22Rv1 (cell line): ENCODE measurements at regions not wholly inside any gene's neighbourhood (a gene's known extent, or its start where the extent isn't known, plus 50 kb on each side); places are given as distances from the start of the nearest gene placed in this dataset.
"Not testable (repeated sequence)": the region's sequence is repeated elsewhere in the genome, so short reads cannot be mapped to it uniquely, and the experiment has no call there.

Experiments
- H3K27ac ChIP-seq: fragments of 450-650 bp; 2 replicates; pipeline ENCODE4 v1.5.1; 2017
- ZFX ChIP-seq: fragments of 450-650 bp; IDR thresholded peaks from 2 replicates; pipeline ENCODE4 v1.6.1; 2017; ENCODE audit warnings: antibody characterized with exemption, borderline replicate concordance
- TF ChIP-seq, protein P1 (sequence below): fragments of 450-650 bp; IDR thresholded peaks from 2 replicates; pipeline ENCODE4 v1.5.1; 2017; ENCODE audit warnings: mild to moderate bottlenecking

DNA sequence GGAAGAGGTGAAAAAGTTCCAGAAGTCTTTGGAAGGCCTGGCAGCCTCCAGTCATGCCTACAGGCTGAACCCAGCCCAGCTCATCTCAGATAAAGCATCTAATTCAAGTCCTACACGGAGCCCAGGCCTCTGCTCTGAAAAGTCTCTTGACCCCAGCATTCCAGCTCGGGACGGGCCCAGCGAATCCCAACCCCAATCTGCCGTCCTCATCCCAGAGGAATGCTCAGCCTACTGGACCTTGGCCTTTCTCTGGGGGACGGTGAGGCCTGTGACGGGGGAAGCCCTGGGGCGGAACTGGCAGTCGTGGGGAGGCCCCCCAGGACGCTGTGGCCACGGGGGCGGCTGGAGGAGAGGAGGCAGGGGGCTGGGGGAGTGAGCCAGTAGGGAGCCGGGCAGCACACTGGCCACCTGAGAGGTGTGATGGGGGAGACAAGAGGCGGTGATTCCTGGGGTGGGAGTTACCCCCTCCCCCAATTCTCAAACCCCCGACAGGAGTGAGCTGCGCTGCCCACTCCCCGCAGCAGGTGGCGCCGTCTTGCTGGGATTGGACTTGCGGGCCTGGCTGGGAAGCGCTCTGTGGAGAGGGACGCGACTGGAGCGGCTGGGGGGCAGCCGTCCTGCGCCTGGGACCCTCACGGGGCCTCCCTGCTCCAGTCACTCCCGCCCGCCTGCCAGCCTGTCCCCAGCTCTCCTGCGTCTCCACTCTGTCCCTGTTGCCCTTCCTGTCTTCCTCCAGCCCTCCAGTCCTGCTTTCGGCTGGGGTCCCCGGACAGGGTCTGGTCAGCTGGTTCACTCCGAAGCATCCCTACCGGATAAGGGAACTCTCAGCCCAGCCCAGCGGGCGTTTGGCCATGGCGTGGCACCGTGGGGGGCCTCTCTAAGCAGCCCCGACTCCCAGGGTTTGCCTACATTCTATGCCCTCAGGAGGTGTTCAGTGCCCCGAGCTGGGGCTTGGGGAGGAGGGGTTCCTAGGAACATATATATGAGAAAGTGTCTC is 182.6 kb upstream of the HAAO start:
- TF ChIP-seq, protein P1, sequence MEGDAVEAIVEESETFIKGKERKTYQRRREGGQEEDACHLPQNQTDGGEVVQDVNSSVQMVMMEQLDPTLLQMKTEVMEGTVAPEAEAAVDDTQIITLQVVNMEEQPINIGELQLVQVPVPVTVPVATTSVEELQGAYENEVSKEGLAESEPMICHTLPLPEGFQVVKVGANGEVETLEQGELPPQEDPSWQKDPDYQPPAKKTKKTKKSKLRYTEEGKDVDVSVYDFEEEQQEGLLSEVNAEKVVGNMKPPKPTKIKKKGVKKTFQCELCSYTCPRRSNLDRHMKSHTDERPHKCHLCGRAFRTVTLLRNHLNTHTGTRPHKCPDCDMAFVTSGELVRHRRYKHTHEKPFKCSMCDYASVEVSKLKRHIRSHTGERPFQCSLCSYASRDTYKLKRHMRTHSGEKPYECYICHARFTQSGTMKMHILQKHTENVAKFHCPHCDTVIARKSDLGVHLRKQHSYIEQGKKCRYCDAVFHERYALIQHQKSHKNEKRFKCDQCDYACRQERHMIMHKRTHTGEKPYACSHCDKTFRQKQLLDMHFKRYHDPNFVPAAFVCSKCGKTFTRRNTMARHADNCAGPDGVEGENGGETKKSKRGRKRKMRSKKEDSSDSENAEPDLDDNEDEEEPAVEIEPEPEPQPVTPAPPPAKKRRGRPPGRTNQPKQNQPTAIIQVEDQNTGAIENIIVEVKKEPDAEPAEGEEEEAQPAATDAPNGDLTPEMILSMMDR = peak; percentile 76
- no peak for TF ChIP-seq ZFX
- H3K27ac ChIP-seq = no peak overlapping the region

DNA sequence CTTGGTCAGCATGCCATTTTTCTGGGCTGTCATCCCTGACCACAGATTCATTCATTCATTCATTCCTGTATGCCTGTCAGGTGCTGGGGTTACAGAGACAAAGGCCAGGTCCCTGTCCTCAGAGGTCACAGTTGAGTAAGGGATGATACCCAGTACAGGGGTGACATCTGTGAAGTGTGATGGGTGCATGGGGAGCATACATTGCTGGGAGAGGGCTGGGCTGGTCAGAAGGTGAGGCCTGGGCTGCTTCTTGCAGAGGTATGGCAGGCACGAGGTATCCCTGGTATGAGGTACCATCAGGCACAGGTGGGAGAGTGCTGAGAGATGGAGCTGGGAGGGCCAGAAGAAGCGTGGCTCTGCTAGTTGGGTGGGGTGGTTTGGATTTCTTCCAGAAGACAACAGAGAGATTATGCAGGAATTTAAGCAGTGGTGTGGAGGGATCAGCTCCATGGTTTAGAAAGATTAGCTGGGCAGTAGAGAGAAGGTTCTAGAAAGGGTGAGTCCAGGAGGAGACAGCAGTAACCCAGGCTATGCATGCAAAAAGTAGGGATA is 181.9 kb upstream of the HAAO start:
- H3K27ac ChIP-seq = no peak overlapping the region
- TF ChIP-seq, protein P1 = no peak
- no peak for TF ChIP-seq ZFX

DNA sequence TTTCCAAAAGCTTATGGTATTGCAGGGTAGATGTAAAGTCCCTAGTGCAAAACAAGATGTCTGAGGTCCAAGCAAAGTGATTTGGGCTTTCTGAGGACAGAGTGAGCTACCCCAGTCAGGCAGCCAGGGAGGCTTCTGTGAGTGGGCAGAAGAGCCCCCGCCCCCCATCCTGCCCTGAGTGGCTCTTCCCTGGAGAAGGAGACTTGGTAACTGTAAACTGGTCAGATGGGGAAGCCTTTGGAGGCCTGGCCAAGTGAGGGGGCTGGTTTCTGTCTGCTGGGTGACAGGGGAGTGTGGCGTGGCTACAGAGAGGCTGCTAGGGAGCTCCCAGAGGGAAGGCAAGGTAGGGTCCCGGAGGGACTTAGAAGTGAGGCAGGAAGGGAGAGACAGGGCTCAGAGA is 181.3 kb upstream of the HAAO start:
- H3K27ac ChIP-seq = no peak overlapping the region
- TF ChIP-seq, protein P1 = no peak
- no peak for TF ChIP-seq ZFX

DNA sequence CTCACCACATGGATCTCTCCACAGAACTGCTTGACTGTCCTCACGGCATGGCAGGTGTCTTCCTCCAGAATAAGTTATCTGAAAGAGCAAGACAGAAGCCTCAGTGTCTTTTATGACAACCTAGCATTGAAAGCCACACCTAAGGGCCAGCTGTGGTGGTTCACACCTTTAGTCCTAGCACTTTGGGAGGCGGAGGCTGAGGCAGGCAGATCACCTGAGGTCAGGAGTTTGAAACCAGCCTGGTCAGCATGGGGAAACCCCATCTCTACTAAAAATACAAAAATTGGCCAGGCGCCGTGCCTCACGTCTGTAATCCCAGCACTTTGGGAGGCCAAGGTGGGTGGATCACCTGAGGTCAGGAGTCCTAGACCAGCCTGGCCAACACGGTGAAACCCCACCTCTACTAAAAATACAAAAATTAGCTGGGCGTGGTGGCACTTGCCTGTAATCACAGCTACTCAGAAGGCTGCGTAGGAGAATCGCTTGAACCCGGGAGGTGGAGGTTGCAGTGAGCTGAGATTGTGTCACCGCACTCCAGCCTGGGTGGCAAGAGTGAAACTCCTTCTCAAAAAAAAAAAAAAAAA is 180.6 kb upstream of the HAAO start:
- not testable (repeated sequence) for H3K27ac ChIP-seq

DNA sequence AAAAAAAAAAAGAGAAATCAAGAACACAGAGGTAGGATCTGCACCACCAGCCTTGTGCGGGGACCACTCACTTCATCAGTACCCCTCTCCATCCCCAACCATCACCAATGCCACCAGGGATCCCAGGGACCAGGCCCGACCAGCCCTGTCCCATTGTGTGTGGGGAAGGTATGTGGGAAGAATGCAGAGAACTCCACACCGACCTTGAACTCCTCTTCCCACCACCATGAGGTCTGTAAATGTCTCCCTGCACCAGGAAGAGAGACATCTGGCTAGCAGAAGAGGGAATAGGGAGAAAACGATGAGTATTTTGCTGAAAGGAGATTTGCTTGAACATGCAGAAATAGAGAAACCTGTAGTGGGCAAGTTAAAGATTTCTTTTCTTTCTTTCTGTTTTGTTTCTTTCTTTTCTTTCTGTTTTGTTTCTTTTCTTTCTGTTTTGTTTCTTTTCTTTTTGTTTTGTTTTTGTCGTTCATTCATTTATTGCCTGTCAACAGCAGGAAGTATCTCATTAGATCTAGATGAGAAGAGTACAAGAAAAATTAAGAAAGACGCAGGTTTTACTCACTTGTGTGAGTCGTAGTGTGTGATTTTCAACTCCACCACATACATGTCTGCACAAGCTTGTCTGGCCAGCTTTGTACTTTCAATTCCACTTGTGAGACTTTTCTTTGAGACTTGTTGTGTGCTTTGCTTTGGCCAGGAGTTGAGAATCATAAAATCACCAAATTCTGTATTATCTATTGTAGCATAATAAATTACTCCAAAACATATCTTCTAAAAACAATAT is 179.8 kb upstream of the HAAO start:
- no peak overlapping the region for H3K27ac ChIP-seq
- TF ChIP-seq, protein P1 = no peak
- TF ChIP-seq ZFX = no peak

DNA sequence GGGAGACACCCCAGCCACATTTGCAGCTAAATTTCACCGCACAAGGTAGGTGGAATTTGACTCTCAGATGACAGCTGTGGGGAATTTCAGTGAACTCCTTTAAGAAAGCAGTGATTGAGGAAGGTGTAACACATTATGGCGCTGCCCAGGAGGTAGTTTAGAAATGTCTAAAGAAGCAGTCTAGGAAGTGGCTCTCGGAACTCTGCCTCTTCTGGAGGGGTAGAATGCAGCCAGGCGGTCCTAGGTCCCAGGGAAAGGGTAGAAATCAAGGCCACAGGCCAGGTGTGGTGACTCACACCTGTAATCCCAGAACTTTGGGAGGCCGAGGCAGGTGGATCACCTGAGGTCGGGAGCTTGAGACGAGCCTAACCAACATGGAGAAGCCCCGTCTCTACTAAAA is 179.0 kb upstream of the HAAO start:
- TF ChIP-seq ZFX = no peak
- TF ChIP-seq, protein P1 = no peak
- H3K27ac ChIP-seq = no peak overlapping the region

DNA sequence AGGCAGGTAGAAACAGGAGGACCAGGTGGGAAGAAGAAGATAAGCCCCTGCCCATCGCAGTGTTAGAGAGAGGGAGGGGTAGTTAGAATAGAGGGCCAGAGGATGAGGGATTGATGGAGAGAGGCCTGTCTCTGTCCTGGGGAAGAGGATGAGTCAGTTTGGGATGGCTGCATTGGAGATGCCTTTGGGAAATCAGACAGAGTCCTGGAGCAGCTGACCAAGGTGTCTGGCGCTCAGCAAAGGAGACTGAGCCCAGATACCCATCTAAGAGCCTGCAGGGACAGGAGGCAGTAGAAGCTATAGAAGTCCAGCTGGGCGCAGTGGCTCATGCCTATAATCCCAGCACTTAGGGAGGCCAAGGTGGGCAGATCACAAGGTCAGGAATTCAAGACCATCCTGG is 177.8 kb upstream of the HAAO start:
- no peak overlapping the region for H3K27ac ChIP-seq
- no peak for TF ChIP-seq ZFX
